Vagina (tissue), 2 donors: ENCODE measurements at regions not wholly inside any gene's neighbourhood (a gene's known extent, or its start where the extent isn't known, plus 50 kb on each side); places are given as distances from the start of the nearest gene placed in this dataset.

Source experiments
- CTCF ChIP-seq, 3 experiments: fragments of 450-650 bp in 2 of 3; fragments of 200-600 bp in 1 of 3; sonication (generic) in 1 of 3; IDR thresholded peaks; one replicate each; pipeline ENCODE4 v1.5.1; 2017 to 2019; ENCODE audit warnings: antibody characterized with exemption in 3 of 3, mild to moderate bottlenecking in 2 of 3, moderate library complexity in 2 of 3
- POLR2A ChIP-seq, 2 donors: fragments of 450-650 bp; IDR thresholded peaks; one replicate each; pipeline ENCODE4 v1.6.1; 2017; ENCODE audit warnings: antibody characterized with exemption in 2 of 2, mild to moderate bottlenecking in 2 of 2, moderate library complexity in 2 of 2

DNA sequence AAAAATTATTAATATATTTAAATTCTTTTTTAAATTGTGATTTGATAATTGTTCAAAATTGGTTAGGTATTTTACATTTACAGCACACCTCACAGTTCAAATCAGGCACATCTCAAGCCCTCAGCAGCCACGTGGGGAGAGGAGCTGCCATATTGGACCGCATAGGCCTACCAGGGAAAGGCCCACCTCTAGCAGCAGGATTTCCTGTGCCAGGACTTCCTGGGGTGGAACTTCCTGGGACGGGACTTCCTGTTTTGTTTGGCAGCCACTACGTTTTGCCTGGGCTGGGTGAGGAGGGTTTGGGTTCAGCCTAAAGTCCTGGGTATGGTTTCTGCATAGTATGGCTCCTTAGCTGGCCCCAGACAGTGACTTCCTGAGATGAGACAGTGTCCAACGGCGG is 298.5 kb upstream of the FOXF1 start:
- TF ChIP-seq CTCF (IDR thresholded peaks at IDR 0.05) (no peak), POLR2A (IDR thresholded peaks at IDR 0.05) (no peak)
